Activated T-helper 1 cell treated with anti-CD3 and anti-CD28 coated beads, Interleukin-12 subunit alpha, Interleukin-12 subunit beta, Interleukin-2, Interleukin-4 antibody, amounts not matched to agents 30 ng/mL and 10 ng/mL and 1 ng/mL, durations not matched to agents 14 hours and 24 hours and 36 hours (primary cell): ENCODE measurements at regions not wholly inside any gene's neighbourhood (a gene's known extent, or its start where the extent isn't known, plus 50 kb on each side); places are given as distances from the start of the nearest gene placed in this dataset.

ENCODE experiments used
- DNase-seq: peaks from one replicate; pipeline ENCODE4 v3.0.0; 2021; ENCODE audit warnings: low spot score
- H3K27ac Mint-ChIP-seq: one replicate; pipeline ENCODE4 v1.8.0; 2021; ENCODE audit warnings: mild to moderate bottlenecking, mixed read lengths
- H3K27me3 Mint-ChIP-seq: one replicate; pipeline ENCODE4 v1.8.0; 2022; ENCODE audit warnings: mild to moderate bottlenecking, moderate library complexity, mixed read lengths; ENCODE audit not compliant: insufficient read depth
- H3K36me3 Mint-ChIP-seq: one replicate; pipeline ENCODE4 v1.8.0; 2021; ENCODE audit warnings: low read depth, mixed read lengths
- H3K4me1 Mint-ChIP-seq: one replicate; pipeline ENCODE4 v1.8.0; 2021; ENCODE audit warnings: low read depth, mixed read lengths
- H3K4me3 Mint-ChIP-seq: one replicate; pipeline ENCODE4 v1.8.0; 2021; ENCODE audit warnings: mild to moderate bottlenecking, moderate library complexity, mixed read lengths
- H3K9me3 Mint-ChIP-seq: one replicate; pipeline ENCODE4 v1.8.0; 2021; ENCODE audit warnings: mixed read lengths
- intact Hi-C: fragments of 100-400 bp; cut with micrococcal nuclease; formaldehyde crosslinking; loops from one replicate; pipeline ENCODE4 v1.15.1; 2024

GRCh38 chr13:21970172-21970571, 299.3 kb downstream of the FGF9 start:
- intact Hi-C loops, result no loop called here
- no peaks in the 10 kb centered on the region for H3K36me3 Mint-ChIP-seq
- no peak for DNase-seq
- H3K27me3 Mint-ChIP-seq, result peaks cover 2% of the 10 kb centered on the region
- no peak overlapping the region for H3K4me3 Mint-ChIP-seq
- H3K4me1 Mint-ChIP-seq, result no peaks in the 10 kb centered on the region
- H3K27ac Mint-ChIP-seq, result no peak overlapping the region
- H3K9me3 Mint-ChIP-seq, result no peaks in the 10 kb centered on the region

GRCh38 chr13:21970918-21971317, 300.0 kb downstream of the FGF9 start:
- Mint-ChIP-seq H3K36me3 (no peaks in the 10 kb centered on the region), H3K9me3 (no peaks in the 10 kb centered on the region), H3K4me1 (no peaks in the 10 kb centered on the region), H3K4me3 (no peak overlapping the region), H3K27me3 (peaks cover 2% of the 10 kb centered on the region), H3K27ac (no peak overlapping the region)
- no peak for DNase-seq
- intact Hi-C loops, result no loop called here

GRCh38 chr13:21971662-21972621, 301.1 kb downstream of the FGF9 start:
- H3K27ac Mint-ChIP-seq, result no peak overlapping the region
- H3K4me1 Mint-ChIP-seq, result no peaks in the 10 kb centered on the region
- peaks cover 2% of the 10 kb centered on the region for H3K27me3 Mint-ChIP-seq
- no peak for DNase-seq
- intact Hi-C loops, result no loop called here
- no peak overlapping the region for H3K4me3 Mint-ChIP-seq
- H3K36me3 Mint-ChIP-seq, result no peaks in the 10 kb centered on the region
- no peaks in the 10 kb centered on the region for H3K9me3 Mint-ChIP-seq

- Mint-ChIP-seq H3K36me3 (no peaks in the 10 kb centered on the region), H3K27me3 (peaks cover 2% of the 10 kb centered on the region), H3K4me1 (no peaks in the 10 kb centered on the region), H3K4me3 (no peak overlapping the region), H3K27ac (no peak overlapping the region), H3K9me3 (no peaks in the 10 kb centered on the region)
- no peak for DNase-seq
- intact Hi-C loops, result no loop called here
These were observed 302.7 kb downstream of the FGF9 start for GRCh38 chr13:21973437-21974125.

- DNase-seq, result no peak
- Mint-ChIP-seq H3K4me1 (no peaks in the 10 kb centered on the region), H3K27ac (no peak overlapping the region), H3K4me3 (no peak overlapping the region), H3K36me3 (no peaks in the 10 kb centered on the region), H3K9me3 (no peaks in the 10 kb centered on the region), H3K27me3 (peaks cover 2% of the 10 kb centered on the region)
- intact Hi-C loops, result no loop called here
These were observed 303.9 kb downstream of the FGF9 start for GRCh38 chr13:21974741-21975140.

- DNase-seq, result no peak
- H3K9me3 Mint-ChIP-seq, result no peaks in the 10 kb centered on the region
- H3K27ac Mint-ChIP-seq, result no peak overlapping the region
- intact Hi-C loops, result no loop called here
- H3K36me3 Mint-ChIP-seq, result no peaks in the 10 kb centered on the region
- no peak overlapping the region for H3K4me3 Mint-ChIP-seq
- H3K27me3 Mint-ChIP-seq, result peaks cover 2% of the 10 kb centered on the region
- H3K4me1 Mint-ChIP-seq, result no peaks in the 10 kb centered on the region
These were observed 305.3 kb downstream of the FGF9 start for GRCh38 chr13:21976159-21976558.

- H3K4me3 Mint-ChIP-seq, result no peak overlapping the region
- no peaks in the 10 kb centered on the region for H3K27me3 Mint-ChIP-seq
- H3K9me3 Mint-ChIP-seq, result no peaks in the 10 kb centered on the region
- H3K36me3 Mint-ChIP-seq, result no peaks in the 10 kb centered on the region
- intact Hi-C loops, result no loop called here
- no peak overlapping the region for H3K27ac Mint-ChIP-seq
- no peak for DNase-seq
- H3K4me1 Mint-ChIP-seq, result no peaks in the 10 kb centered on the region
These were observed 308.4 kb downstream of the FGF9 start for GRCh38 chr13:21979161-21979806.

- H3K27ac Mint-ChIP-seq, result no peak overlapping the region
- DNase-seq, result no peak
- H3K4me3 Mint-ChIP-seq, result no peak overlapping the region
- H3K36me3 Mint-ChIP-seq, result no peaks in the 10 kb centered on the region
- intact Hi-C loops, result no loop called here
- H3K9me3 Mint-ChIP-seq, result no peaks in the 10 kb centered on the region
- no peaks in the 10 kb centered on the region for H3K27me3 Mint-ChIP-seq
- no peaks in the 10 kb centered on the region for H3K4me1 Mint-ChIP-seq
These were observed 309.2 kb downstream of the FGF9 start for GRCh38 chr13:21980049-21980448.

- no peaks in the 10 kb centered on the region for H3K36me3 Mint-ChIP-seq
- no peak for DNase-seq
- H3K4me1 Mint-ChIP-seq, result no peaks in the 10 kb centered on the region
- H3K27me3 Mint-ChIP-seq, result no peaks in the 10 kb centered on the region
- no peak overlapping the region for H3K4me3 Mint-ChIP-seq
- no peak overlapping the region for H3K27ac Mint-ChIP-seq
- intact Hi-C loops, result no loop called here
- H3K9me3 Mint-ChIP-seq, result no peaks in the 10 kb centered on the region
These were observed 313.3 kb downstream of the FGF9 start for GRCh38 chr13:21984156-21984555.

- Mint-ChIP-seq H3K4me3 (no peak overlapping the region), H3K4me1 (no peaks in the 10 kb centered on the region), H3K27me3 (no peaks in the 10 kb centered on the region), H3K36me3 (no peaks in the 10 kb centered on the region), H3K9me3 (no peaks in the 10 kb centered on the region), H3K27ac (no peak overlapping the region)
- DNase-seq, result no peak
- intact Hi-C loops, result no loop called here
These were observed 315.7 kb downstream of the FGF9 start for GRCh38 chr13:21986602-21987001.

GRCh38 chr13:21987793-21988192, 316.9 kb downstream of the FGF9 start:
- no peak overlapping the region for H3K27ac Mint-ChIP-seq

GRCh38 chr13:21988624-21989023, 317.8 kb downstream of the FGF9 start:
- no peak for DNase-seq
- no peak overlapping the region for H3K4me3 Mint-ChIP-seq
- intact Hi-C loops, result no loop called here
- no peaks in the 10 kb centered on the region for H3K4me1 Mint-ChIP-seq
- no peak overlapping the region for H3K27ac Mint-ChIP-seq
- no peaks in the 10 kb centered on the region for H3K36me3 Mint-ChIP-seq
- no peaks in the 10 kb centered on the region for H3K9me3 Mint-ChIP-seq
- no peaks in the 10 kb centered on the region for H3K27me3 Mint-ChIP-seq

More at GRCh38 chr13:21987793-21988192, 316.9 kb downstream of the FGF9 start:
- no peak overlapping the region for H3K4me3 Mint-ChIP-seq
- DNase-seq, result no peak
- H3K27me3 Mint-ChIP-seq, result no peaks in the 10 kb centered on the region
- H3K36me3 Mint-ChIP-seq, result no peaks in the 10 kb centered on the region
- no peaks in the 10 kb centered on the region for H3K9me3 Mint-ChIP-seq
- intact Hi-C loops, result no loop called here
- H3K4me1 Mint-ChIP-seq, result no peaks in the 10 kb centered on the region

- Mint-ChIP-seq H3K9me3 (no peaks in the 10 kb centered on the region), H3K27ac (no peak overlapping the region), H3K4me1 (no peaks in the 10 kb centered on the region), H3K36me3 (no peaks in the 10 kb centered on the region), H3K4me3 (no peak overlapping the region), H3K27me3 (no peaks in the 10 kb centered on the region)
- DNase-seq, result no peak
- intact Hi-C loops, result no loop called here
These were observed 325.2 kb downstream of the FGF9 start for GRCh38 chr13:21996049-21996448.
